ENCODE measurements at regions not wholly inside any gene's neighbourhood (a gene's known extent, or its start where the extent isn't known, plus 50 kb on each side); places are given as distances from the start of the nearest gene placed in this dataset.
"Not testable (repeated sequence)": the region's sequence is repeated elsewhere in the genome, so short reads cannot be mapped to it uniquely, and the experiment has no call there.

DNA sequence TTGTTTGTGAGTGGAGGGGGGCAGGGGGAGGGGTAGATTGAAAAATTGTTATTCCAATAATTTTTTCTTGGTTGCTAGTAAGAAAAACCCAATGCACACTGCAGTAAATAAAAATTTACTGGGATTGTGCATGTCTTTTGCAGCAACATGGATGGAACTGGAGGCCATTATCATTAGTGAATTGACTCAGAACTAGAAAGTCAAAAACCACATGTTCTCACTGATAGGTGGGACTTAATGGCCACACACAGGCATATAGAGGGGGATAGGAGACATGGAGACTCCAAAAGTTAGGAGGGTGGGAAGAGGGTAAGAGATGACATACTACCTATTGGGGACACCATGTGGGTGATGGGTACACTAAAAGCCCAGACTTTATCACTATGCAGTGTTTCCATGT is 67.2 kb downstream of the BUB3 start:
- H3K36me3 Mint-ChIP-seq: peaks cover 7 to 18% of the 10 kb centered on the region in 2 donors
- H3K4me1 Mint-ChIP-seq: no peaks in the 10 kb centered on the region
- no peak overlapping the region for H3K4me3 Mint-ChIP-seq
- no peak for ATAC-seq (ENCODE audit: low read depth in 2 of 2)
- DNase-seq: no peak
- H3K9me3 Mint-ChIP-seq: peaks cover 0 to 10% (median 3%) of the 10 kb centered on the region in 7 donors
- no peak overlapping the region for H3K27ac Mint-ChIP-seq
- no peaks in the 10 kb centered on the region for H3K27me3 Mint-ChIP-seq

DNA sequence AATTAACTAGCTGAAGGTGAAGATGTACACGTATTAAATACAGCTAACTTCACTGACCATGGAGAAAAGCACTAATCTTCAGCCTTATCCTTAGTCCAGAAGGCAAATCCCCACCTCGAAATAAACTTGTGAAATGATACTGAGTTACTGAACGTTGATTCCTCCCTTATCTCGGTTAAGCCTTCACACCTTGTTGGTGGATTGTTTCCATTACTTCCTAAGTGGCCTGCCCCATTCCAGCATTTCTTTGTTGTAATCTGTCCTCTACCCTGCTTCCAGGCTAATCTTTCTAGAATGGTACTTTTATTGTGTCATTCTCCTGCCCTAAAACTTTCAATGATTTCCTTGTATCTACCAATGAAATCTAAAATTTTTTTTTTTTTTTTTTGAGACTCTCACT is 68.6 kb downstream of the BUB3 start:
- Mint-ChIP-seq H3K36me3 (peaks cover 5 to 16% of the 10 kb centered on the region in 2 donors), H3K27ac (no peak overlapping the region), H3K27me3 (no peaks in the 10 kb centered on the region), H3K4me1 (no peaks in the 10 kb centered on the region), H3K4me3 (no peak overlapping the region), H3K9me3 (no peaks in the 10 kb centered on the region)
- DNase-seq (no peak), ATAC-seq (ENCODE audit: low read depth in 2 of 2) (no peak)

DNA sequence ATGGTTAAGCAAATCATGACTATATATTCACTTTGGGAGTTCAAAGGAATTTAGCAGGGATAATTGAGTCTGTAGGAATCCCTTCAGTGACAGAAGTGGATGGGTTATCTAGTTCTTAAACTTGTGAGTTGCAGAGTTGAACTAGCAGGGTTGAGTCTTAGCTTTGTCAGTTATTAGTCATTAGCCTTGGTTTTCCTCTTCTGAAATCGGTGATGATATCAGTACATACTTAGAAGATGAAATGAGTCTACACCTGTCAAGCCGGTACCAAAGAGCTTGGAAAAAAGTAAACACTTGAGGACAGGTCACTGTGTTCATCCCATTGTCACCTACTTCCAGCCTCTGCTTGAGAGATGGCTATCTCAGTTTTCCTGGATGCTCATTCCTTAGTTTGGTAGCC is 73.5 kb downstream of the BUB3 start:
- peaks cover 0 to 25% (median 7%) of the 10 kb centered on the region in 7 donors for H3K9me3 Mint-ChIP-seq
- no peak for ATAC-seq (ENCODE audit: low read depth in 2 of 2)
- H3K4me3 Mint-ChIP-seq: no peak overlapping the region
- H3K4me1 Mint-ChIP-seq: no peaks in the 10 kb centered on the region
- no peak overlapping the region for H3K27ac Mint-ChIP-seq
- peaks cover 22 to 40% of the 10 kb centered on the region in 2 donors for H3K36me3 Mint-ChIP-seq
- H3K27me3 Mint-ChIP-seq: no peaks in the 10 kb centered on the region
- no peak for DNase-seq

DNA sequence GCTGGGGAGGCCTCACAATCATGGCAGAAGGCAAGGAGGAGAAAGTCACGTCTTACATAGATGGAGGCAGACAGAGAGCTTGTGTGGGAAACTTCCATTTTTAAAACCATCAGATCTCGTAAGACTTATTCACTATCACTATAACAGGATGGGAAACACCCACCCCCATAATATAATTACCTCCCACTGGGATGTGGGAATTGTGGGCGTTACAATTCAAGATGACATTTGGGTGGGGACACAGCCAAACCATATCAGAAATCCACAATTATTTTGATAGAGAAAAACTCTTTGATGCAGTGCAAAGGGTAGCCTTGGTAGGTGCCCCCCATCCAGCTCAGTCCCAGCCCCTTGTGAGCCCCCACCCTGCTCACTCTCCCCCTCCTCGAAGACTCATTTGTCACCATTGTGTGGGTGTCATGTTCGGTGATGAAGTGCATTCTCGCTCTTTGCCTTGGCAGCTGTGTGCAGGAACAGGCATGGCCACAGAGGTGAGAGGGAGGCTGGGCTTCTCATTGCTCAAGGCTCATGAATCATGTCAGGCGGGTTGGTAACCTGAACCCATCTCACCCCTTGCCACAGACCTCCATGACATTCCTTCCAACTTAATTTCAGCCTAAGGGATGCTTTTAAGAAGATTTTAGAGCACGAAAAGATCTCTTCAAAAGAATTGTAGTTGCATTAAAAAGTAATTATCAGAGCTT is 75.9 kb downstream of the BUB3 start:
- peaks cover 9 to 45% (median 21%) of the 10 kb centered on the region in 7 donors for H3K9me3 Mint-ChIP-seq
- no peak overlapping the region for H3K4me3 Mint-ChIP-seq
- no peak for DNase-seq
- ATAC-seq (ENCODE audit: low read depth in 2 of 2): no peak
- peaks cover 36 to 41% of the 10 kb centered on the region in 2 donors for H3K36me3 Mint-ChIP-seq
- H3K4me1 Mint-ChIP-seq: no peaks in the 10 kb centered on the region
- H3K27ac Mint-ChIP-seq: no peak overlapping the region
- H3K27me3 Mint-ChIP-seq: no peaks in the 10 kb centered on the region

DNA sequence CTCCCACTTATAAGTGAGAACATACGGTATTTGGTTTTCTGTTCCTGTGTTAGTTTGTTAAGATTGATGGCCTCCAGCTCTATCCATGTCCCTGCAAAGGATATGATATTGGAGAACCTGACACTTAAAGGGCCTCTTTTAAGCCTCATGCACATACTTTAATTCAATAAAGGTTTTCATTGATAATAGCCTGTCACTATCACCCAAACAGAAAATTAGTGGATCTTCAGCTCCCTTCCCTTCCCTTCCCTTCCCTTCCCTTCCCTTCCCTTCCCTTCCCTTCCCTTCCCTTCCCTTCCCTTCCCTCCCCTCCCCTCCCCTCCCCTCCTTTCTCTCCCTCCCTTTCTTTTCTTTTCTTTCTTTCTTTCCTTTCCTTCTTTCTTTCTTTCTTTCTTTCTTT is 78.7 kb downstream of the BUB3 start:
- DNase-seq; ATAC-seq (ENCODE audit: low read depth in 2 of 2); H3K27ac Mint-ChIP-seq; H3K27me3 Mint-ChIP-seq; H3K4me1 Mint-ChIP-seq; H3K4me3 Mint-ChIP-seq: not testable (repeated sequence)
- H3K9me3 Mint-ChIP-seq: peaks cover 22 to 52% (median 36%) of the 10 kb centered on the region in 7 donors
- H3K36me3 Mint-ChIP-seq: peaks cover 46 to 63% of the 10 kb centered on the region in 2 donors

DNA sequence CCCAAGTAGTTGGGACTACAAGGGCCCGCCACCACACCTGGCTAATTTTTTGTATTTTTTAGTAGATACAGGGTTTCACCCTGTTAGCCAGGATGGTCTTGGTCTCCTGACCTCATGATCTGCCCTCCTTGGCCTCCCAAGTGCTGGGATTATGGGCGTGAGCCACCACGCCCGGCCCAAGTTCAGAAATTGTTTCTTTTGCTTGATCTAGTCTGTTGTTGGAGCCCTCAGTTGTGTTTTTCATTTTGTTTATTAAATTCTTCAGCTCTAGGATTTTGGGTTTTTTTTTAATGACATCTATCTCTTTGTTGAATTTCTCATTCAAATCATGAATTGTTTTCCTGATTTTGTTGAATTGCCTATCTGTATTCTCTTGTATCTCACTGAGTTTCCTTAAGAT is 80.8 kb downstream of the BUB3 start:
- H3K4me1 Mint-ChIP-seq; DNase-seq; H3K27me3 Mint-ChIP-seq; H3K4me3 Mint-ChIP-seq; ATAC-seq (ENCODE audit: low read depth in 2 of 2): not testable (repeated sequence)
- Mint-ChIP-seq H3K36me3 (peaks cover 42 to 58% of the 10 kb centered on the region in 2 donors), H3K9me3 (peaks cover 19 to 52% (median 36%) of the 10 kb centered on the region in 7 donors), H3K27ac (peak overlapping the region in 3 of 6 donors; percentile 17 to 76 (median 22))

DNA sequence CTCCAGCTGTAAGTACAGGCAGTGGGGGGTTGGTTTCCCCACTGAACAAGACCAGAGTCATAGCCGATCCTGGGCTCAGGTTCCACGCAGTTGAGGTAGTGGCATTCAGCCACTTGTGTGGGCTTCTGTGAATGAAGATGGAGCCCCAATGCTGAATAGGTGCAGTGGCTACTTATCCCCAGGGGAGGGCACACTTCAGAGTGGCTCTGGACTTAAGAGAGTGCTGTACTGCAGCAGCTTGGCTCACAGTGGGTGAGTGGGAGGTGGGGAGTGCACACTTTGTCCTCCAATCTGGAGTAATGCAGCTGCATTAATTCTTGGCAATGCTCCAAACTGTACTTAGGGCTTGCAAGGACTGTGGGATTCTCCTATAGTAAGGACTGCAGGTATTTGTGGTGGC is 81.9 kb downstream of the BUB3 start:
- Mint-ChIP-seq H3K9me3 (peaks cover 19 to 43% (median 35%) of the 10 kb centered on the region in 7 donors), H3K27ac (no peak overlapping the region), H3K4me1 (peaks cover 2 to 3% (median 2%) of the 10 kb centered on the region in 3 donors), H3K36me3 (peaks cover 34 to 47% of the 10 kb centered on the region in 2 donors), H3K4me3 (no peak overlapping the region), H3K27me3 (no peaks in the 10 kb centered on the region)
- no peak for DNase-seq
- ATAC-seq (ENCODE audit: low read depth in 2 of 2): no peak

DNA sequence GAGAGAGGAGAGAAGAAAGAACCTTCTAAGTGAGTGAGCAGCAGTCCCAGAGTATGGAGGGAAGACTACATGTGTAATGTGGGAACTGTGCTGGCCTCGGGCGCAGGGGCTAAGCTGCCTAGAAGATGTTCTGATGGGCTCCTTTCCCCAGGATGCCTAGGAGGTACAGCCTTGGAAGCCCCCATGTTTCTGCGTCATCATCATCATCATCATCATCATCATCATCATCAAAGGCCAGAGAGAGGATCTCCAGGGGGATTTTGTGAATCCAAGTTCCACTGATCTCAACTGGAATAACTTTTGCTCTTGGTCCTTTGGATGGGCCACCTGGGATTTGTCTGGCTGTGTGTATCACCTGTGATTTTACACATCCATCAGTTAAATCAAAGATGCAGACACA is 86.0 kb downstream of the BUB3 start:
- Mint-ChIP-seq H3K4me1 (peaks cover 11 to 13% (median 12%) of the 10 kb centered on the region in 3 donors), H3K27ac (no peak overlapping the region), H3K36me3 (peaks cover 12 to 29% of the 10 kb centered on the region in 2 donors), H3K9me3 (peaks cover 5 to 16% (median 13%) of the 10 kb centered on the region in 7 donors), H3K27me3 (no peaks in the 10 kb centered on the region), H3K4me3 (no peak overlapping the region)
- no peak for ATAC-seq (ENCODE audit: low read depth in 2 of 2)
- DNase-seq: no peak

DNA sequence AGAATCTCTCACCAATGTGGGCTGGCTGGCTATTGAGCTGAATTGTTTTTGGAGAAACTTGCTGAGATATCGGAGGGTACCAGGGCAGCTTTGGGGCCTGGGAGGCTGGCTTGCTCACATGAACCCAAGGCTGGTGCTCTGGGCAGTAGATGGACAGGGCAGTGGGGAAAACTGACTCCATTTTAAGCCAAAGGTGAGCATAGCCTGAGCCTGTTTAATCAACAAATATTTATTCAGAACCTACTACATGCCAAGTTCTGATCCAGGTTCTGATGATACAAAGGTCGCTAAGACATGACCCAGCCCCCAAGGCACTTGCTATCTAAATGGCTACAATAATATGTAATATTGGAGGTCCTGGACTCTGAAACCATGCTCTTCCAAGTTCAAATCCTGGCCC is 86.6 kb downstream of the BUB3 start:
- H3K27ac Mint-ChIP-seq: peak overlapping the region in 2 of 6 donors; percentile 16 to 88

DNA sequence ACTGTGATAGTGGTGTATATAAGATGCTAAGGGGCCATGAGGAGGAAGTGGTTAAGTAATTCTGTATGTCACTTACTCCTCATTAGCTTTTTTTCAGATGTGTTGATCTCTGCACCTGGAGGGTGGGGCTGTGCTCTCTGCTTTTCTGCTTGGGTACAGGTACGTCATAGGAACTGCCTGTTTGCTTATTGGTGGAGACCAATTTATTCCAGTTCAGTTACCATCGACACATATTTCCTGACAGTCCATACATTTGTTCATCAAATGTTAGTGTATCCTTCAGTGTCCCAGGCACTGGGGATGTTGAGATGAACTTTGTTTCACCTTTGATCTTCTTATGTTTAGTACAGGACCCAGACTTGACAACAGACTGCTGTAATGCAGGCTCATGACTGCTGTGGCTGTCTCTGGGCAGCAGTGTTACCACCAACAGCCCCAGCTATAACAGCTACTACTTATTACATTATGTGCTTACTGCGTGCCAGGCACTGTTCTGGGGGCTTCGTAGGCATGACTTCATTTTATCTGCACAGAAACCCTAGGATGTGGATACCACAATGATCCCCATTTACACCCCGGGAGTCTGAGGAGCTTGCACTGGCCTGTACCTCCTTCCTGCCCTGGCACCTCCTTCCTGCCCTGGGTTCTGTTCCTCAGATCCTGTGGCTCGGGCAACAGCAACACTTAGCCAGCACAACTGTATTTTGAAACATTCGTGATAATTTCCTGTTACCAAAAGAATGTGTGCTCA is 87.4 kb downstream of the BUB3 start:
- Mint-ChIP-seq H3K4me3 (peak overlapping the region in 3 of 8 donors; percentile 5 to 43 (median 12)), H3K27ac (peak overlapping the region; percentile 72 to 88 (median 76)), H3K36me3 (peaks cover 10 to 22% of the 10 kb centered on the region in 2 donors), H3K27me3 (no peaks in the 10 kb centered on the region), H3K9me3 (peaks cover 0 to 14% (median 7%) of the 10 kb centered on the region in 7 donors), H3K4me1 (peaks cover 11 to 13% (median 12%) of the 10 kb centered on the region in 3 donors)
- DNase-seq (peak; percentile 51), ATAC-seq (ENCODE audit: low read depth in 2 of 2) (peak; percentile 91 to 94)

More for the DNA sequence above, 86.6 kb downstream of the BUB3 start:
- no peak for DNase-seq
- Mint-ChIP-seq H3K4me1 (peaks cover 11 to 13% (median 12%) of the 10 kb centered on the region in 3 donors), H3K36me3 (peaks cover 10 to 24% of the 10 kb centered on the region in 2 donors), H3K9me3 (peaks cover under 1 to 14% (median 9%) of the 10 kb centered on the region in 7 donors), H3K27me3 (no peaks in the 10 kb centered on the region), H3K4me3 (no peak overlapping the region)
- no peak for ATAC-seq (ENCODE audit: low read depth in 2 of 2)

DNA sequence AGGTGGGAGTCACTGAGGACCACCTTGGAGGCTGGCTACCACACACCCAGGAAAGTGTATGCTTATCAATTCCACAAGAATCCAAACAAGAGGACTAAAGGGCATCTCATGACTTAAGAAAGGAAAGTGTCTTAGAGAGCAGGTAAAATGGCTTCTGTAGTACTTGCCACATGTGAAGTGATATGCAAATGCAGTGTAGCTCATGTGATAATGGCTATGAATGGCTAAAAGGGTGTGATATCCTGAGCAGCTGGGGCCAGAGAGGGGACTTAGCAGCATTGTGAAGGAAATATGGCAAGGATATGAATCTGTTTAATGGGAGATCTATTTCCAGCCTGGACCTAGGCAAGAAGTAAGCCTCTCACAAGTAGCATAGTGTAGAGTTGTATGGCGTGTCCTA is 90.5 kb downstream of the BUB3 start:
- H3K4me3 Mint-ChIP-seq: no peak overlapping the region
- no peak overlapping the region for H3K27ac Mint-ChIP-seq
- DNase-seq: no peak
- H3K36me3 Mint-ChIP-seq: no peaks in the 10 kb centered on the region
- H3K4me1 Mint-ChIP-seq: peaks cover 11 to 13% (median 12%) of the 10 kb centered on the region in 3 donors
- no peaks in the 10 kb centered on the region for H3K27me3 Mint-ChIP-seq
- ATAC-seq (ENCODE audit: low read depth in 2 of 2): no peak
- H3K9me3 Mint-ChIP-seq: peaks cover 0 to 5% (median 0%) of the 10 kb centered on the region in 7 donors

DNA sequence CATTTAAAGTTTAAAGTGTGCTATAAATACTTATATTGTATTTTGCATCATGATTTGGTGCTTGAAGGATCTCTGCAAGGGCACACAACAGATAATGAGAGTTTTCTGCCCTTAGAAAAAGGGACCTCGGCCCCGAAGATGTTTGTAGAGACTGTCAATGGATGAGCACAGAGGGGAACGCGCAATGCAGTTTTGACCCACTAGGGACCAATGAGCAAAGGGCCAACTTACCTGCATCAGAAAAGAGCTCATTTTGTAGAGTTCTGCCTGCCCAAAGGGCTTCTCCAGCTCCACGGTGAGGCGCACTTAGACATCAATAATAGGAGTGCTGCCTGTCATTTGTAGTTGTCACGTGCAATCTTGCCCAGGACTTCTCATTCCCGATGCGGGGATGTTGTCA is 91.1 kb downstream of the BUB3 start:
- Mint-ChIP-seq H3K9me3 (peaks cover 0 to 5% (median 0%) of the 10 kb centered on the region in 7 donors), H3K36me3 (no peaks in the 10 kb centered on the region), H3K4me3 (no peak overlapping the region), H3K4me1 (peaks cover 11 to 13% (median 12%) of the 10 kb centered on the region in 3 donors), H3K27ac (no peak overlapping the region), H3K27me3 (no peaks in the 10 kb centered on the region)
- no peak for DNase-seq
- ATAC-seq (ENCODE audit: low read depth in 2 of 2): no peak

DNA sequence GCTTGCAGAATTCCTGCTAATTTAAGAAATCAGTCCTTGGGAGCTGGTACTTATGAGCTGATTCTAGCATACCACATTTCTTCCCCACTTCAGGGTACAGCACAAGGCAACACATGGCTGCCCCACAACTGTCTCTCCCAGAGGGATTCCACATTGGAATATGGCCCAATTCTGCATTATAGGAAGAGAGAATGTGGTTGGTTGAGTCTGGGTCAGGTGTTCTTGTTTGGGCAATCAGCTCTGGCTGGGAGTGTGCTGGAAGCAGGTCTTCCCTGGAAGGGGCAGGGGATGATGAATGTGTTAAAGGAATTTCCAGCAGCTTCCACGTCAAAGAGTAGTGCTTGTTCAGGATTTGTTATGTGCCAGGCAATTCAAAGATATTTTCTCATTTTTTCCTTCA is 95.7 kb downstream of the BUB3 start:
- Mint-ChIP-seq H3K4me1 (peaks cover 0 to 3% (median 0%) of the 10 kb centered on the region in 3 donors), H3K27ac (no peak overlapping the region), H3K27me3 (no peaks in the 10 kb centered on the region), H3K36me3 (no peaks in the 10 kb centered on the region), H3K4me3 (no peak overlapping the region), H3K9me3 (peaks cover 0 to 5% (median 0%) of the 10 kb centered on the region in 7 donors)
- DNase-seq (no peak), ATAC-seq (ENCODE audit: low read depth in 2 of 2) (no peak)

DNA sequence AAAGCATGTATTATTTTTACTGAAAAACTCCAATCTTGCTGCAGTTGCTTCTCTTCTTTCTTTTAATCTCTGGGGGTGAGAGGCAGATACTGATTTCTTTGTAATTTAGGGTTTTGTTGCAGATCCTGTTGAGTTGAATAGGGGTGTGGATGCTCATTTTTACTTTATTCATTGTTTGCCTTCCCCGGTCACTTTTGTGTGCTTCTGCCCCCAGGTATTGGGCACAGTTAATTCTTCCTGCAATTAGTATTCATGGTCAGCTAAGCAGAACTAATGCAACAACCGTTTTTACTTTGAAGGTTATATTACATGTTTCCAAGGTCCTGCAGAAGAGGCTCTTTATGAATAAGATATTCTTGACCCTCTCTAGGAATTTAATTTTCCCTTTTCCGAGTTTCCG is 96.4 kb downstream of the BUB3 start:
- peaks cover 0 to 3% (median 0%) of the 10 kb centered on the region in 3 donors for H3K4me1 Mint-ChIP-seq

More for the DNA sequence above, 96.4 kb downstream of the BUB3 start:
- no peak overlapping the region for H3K4me3 Mint-ChIP-seq
- H3K9me3 Mint-ChIP-seq: peaks cover 0 to 5% (median 0%) of the 10 kb centered on the region in 7 donors
- no peaks in the 10 kb centered on the region for H3K36me3 Mint-ChIP-seq
- H3K27me3 Mint-ChIP-seq: no peaks in the 10 kb centered on the region
- no peak overlapping the region for H3K27ac Mint-ChIP-seq
- DNase-seq: no peak
- ATAC-seq (ENCODE audit: low read depth in 2 of 2): no peak
